IPS DF 19.7 (cell line): ENCODE measurements at regions not wholly inside any gene's neighbourhood (a gene's known extent, or its start where the extent isn't known, plus 50 kb on each side); places are given as distances from the start of the nearest gene placed in this dataset.
"Not testable (repeated sequence)": the region's sequence is repeated elsewhere in the genome, so short reads cannot be mapped to it uniquely, and the experiment has no call there.

Experiments
- DNase-seq: peaks from one replicate; pipeline ENCODE4 v3.0.0-alpha.2; 2013; ENCODE audit warnings: low read depth, low spot score

GRCh38 chr10:78434886-78435285 lies 401.2 kb downstream of the RPS24 start:
- DNase-seq, result no peak

- no peak for DNase-seq
Observed at GRCh38 chr10:78435484-78436221, 402.0 kb downstream of the RPS24 start.

- DNase-seq, result no peak
Observed at GRCh38 chr10:78436222-78436573, 402.5 kb downstream of the RPS24 start.

GRCh38 chr10:78436706-78437406 lies 403.2 kb downstream of the RPS24 start:
- no peak for DNase-seq

GRCh38 chr10:78437407-78437768 lies 403.7 kb downstream of the RPS24 start:
- no peak for DNase-seq

- DNase-seq, result no peak
Observed at GRCh38 chr10:78437998-78438906, 404.6 kb downstream of the RPS24 start.

- DNase-seq, result no peak
Observed at GRCh38 chr10:78438907-78439809, 405.5 kb downstream of the RPS24 start.

GRCh38 chr10:78441010-78441409 lies 407.3 kb downstream of the RPS24 start:
- DNase-seq, result no peak

- no peak for DNase-seq
Observed at GRCh38 chr10:78441694-78442093, 408.0 kb downstream of the RPS24 start.

GRCh38 chr10:78442836-78443550 lies 409.3 kb downstream of the RPS24 start:
- DNase-seq, result no peak

GRCh38 chr10:78443900-78444571 lies 410.4 kb downstream of the RPS24 start:
- no peak for DNase-seq

- not testable (repeated sequence) for DNase-seq
Observed at GRCh38 chr10:78444741-78445140, 411.1 kb downstream of the RPS24 start.

- DNase-seq, result no peak
Observed at GRCh38 chr10:78445308-78445707, 411.6 kb downstream of the RPS24 start.

- no peak for DNase-seq
Observed at GRCh38 chr10:78448470-78448869, 414.8 kb downstream of the RPS24 start.

- no peak for DNase-seq
Observed at GRCh38 chr10:78448994-78449418, 415.3 kb downstream of the RPS24 start.

- no peak for DNase-seq
Observed at GRCh38 chr10:78449554-78449953, 415.9 kb downstream of the RPS24 start.

GRCh38 chr10:78450239-78450638 lies 416.6 kb downstream of the RPS24 start:
- DNase-seq, result no peak

- no peak for DNase-seq
Observed at GRCh38 chr10:78450807-78451485, 417.3 kb downstream of the RPS24 start.

GRCh38 chr10:78451592-78451991 lies 417.9 kb downstream of the RPS24 start:
- DNase-seq, result no peak
